ENCODE measurements at regions not wholly inside any gene's neighbourhood (a gene's known extent, or its start where the extent isn't known, plus 50 kb on each side); places are given as distances from the start of the nearest gene placed in this dataset.
A peak's percentile ranks its signal among the peaks of the same experiment; 100 is the strongest.

GRCh38 chr1:14511796-14512585 is 86.5 kb upstream of the KAZN start:
- DNase-seq = no peak

DNA sequence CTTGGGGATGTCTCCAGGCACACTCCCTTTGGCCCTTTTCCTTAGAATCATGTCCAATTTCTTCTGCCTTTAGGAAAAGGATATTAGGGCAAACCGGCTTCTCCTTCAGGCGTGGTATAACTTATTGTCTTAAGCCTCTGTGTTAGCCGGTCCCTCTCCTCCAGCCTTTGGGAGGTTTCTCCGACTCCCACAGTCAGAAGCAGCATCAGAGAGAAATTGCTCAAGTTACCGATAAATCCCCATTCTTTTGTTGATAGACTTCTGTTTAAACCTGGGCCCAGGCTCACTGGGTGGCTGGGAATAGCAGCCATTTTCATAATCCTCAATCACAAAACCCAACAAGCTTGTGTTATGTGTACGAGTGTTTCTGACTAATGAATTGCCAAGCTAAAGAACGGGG is 85.4 kb upstream of the KAZN start:
- DNase-seq = no peak

DNA sequence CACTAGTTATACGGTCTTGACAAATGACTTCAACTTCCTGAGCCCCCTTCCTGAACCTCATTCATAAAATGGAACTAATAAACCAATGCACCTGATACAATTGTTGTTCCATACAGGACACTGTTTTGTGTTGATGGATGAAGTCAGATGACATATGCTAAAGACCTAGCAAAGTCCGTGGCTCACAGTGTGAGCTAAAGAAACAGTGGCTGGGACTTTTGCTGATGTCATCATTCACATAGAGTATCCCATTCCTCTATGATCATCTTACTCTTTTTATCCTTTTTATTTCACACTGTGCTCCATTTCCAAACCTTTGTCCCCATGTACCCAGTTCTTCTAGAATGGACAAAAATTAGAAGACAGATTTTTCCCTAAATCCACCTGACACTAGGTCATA is 83.7 kb upstream of the KAZN start:
- DNase-seq = no peak

GRCh38 chr1:14516974-14517840 is 81.3 kb upstream of the KAZN start:
- DNase-seq = no peak

DNA sequence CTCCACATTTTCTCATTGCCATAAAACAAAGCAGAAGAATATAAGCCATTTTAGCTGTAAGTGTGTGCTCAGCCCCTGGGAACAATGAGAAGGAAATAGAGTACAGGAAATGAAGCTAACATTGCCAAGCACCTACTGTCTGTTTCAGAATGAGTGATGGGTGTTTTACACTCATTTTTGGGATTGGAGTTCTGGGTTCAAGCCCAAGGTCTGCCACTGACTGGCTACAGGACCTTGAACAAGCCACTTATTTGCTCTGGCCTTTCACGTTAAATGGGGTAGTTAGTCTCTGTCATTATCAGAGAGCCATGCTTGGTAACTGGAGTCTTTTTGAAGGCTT is 80.7 kb upstream of the KAZN start:
- DNase-seq = no peak

DNA sequence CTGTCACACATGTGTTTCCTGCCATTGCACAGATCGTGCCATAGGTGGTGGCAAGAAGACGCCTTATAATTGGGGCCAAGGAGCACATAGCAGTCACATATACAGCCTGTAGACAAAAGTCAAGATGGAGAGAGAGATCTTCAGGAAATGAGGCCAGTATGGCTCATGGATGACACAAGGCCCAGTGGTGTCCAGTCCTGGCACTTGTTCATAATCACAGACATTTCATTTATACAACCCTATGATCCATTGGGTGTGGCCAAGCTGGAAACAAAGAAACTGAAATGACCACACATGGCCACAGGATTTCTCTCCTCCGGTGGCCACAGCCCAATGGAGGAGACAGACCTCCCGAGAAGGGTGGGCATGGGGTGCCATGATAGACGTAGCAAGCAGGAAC is 78.5 kb upstream of the KAZN start:
- no peak for DNase-seq

GRCh38 chr1:14520514-14521163 is 77.8 kb upstream of the KAZN start:
- no peak for DNase-seq

DNA sequence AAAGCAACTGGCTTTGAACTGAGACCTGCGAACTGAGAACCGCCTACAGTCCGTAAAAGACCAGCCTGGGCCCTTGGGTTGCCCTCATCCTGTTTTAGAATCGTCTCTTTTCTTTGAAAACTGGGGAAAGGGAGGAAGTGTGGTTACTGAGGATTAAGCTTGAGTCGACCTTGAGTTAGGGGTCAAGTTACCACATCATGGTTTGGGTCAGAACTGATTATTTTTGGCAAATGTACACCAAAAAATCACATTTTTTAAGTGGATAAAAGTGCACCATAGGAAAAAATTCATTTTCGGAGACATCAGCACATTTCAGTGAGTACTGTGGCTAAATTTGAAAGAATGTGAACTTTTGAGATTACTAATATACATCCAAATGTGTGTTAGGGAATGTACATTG is 76.9 kb upstream of the KAZN start:
- no peak for DNase-seq

GRCh38 chr1:14522077-14522925 is 76.2 kb upstream of the KAZN start:
- no peak for DNase-seq

- DNase-seq = no peak
Observed at GRCh38 chr1:14522926-14523241, 75.6 kb upstream of the KAZN start.

DNA sequence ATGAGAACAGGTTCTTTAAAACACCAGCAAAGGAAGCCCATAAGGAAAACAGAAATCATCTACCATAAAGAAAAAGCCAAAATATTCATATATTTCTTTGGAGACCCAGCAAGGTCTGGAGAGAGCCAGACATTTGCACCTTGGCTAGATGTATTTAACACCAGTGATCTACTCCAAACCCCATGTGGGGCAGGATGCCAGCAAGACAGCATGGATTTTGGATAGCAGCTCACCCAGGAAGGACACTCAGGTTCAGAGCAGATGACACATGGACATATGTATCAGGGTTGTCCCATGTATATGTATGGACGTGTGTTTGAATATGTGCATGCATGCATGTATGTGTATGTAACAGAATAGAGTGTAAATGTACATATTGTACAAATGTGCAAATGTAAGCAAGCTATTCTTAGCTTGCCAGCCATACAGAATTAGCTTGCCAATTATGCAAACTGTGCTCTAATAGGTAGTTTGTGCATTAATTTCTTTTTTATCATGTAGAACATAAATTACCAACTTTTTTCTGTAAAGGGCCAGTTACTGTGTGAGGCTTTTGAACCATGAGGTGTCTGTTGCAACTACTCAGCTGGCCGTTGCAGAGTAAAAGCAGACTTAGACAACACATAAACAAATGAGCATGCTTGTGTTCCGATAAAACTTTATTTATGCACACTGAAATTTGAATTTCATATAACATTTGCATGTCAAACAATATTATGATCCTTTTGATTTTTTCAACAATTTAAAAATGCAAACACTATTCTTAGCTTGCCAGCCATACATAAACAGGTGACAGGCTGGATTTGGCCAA is 73.5 kb upstream of the KAZN start:
- DNase-seq = no peak

DNA sequence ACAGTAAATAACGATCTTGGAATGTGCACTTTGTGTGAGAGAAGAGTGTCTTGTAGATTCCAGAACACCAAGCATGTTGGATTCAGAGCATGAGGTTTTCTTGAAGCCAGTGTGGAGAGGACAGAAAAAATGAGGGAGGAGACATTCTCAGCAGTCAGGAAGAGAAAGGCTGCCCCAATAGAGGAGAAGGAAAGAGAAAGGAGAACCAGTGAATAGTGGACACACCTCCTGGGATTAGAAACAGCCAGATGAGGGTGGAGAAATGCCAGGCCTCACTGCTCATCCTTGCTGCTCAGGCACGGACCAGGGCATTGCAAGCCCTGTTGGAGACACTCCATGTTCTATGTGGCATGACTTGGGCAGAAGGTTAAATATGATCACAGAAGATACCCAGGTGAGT is 69.0 kb upstream of the KAZN start:
- DNase-seq = no peak

DNA sequence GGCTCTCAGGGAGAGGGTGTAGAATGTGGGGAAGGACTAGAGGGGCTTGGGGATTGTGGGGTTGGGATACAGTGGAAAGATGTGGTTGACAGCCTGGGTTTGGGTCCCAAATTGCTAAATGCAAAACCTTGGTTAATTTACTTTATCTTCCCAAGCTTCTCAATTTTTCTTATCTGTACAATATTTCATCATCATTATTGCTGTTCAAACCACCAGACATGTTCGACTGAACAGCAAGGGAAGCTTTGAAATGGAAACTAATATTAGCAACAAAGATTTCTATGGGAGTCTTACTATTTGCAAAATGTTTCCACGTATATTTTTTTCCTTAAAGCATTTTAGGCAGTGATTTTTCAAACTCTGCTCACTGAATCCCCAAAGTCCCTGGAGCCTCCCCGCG is 67.0 kb upstream of the KAZN start:
- no peak for DNase-seq

GRCh38 chr1:14535619-14536355 is 62.7 kb upstream of the KAZN start:
- no peak for DNase-seq

- DNase-seq = no peak
Observed at GRCh38 chr1:14538335-14538734, 60.1 kb upstream of the KAZN start.

GRCh38 chr1:14539309-14539708 is 59.2 kb upstream of the KAZN start:
- no peak for DNase-seq

- DNase-seq = peak; percentile 12
Observed at GRCh38 chr1:14539953-14540563, 58.4 kb upstream of the KAZN start.

DNA sequence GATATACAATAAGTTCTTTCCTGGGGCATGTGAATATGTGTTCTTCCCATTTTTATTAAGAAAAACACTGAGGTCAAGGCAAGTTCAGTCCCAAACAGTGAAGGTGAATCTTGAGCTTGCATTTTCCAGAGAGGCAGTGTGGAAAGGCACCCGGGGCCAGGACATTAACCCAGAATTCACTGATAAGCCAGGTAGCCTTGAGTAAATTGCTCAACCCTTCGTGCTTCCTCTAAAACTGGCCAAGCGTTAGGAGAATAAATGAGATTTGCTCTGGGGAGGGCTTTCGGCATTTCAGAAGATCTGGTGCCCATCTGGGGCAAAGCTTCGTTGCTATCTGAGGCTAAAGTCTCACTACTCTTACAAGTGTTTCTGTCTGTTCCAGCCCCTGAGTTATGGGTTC is 57.1 kb upstream of the KAZN start:
- DNase-seq = no peak

DNA sequence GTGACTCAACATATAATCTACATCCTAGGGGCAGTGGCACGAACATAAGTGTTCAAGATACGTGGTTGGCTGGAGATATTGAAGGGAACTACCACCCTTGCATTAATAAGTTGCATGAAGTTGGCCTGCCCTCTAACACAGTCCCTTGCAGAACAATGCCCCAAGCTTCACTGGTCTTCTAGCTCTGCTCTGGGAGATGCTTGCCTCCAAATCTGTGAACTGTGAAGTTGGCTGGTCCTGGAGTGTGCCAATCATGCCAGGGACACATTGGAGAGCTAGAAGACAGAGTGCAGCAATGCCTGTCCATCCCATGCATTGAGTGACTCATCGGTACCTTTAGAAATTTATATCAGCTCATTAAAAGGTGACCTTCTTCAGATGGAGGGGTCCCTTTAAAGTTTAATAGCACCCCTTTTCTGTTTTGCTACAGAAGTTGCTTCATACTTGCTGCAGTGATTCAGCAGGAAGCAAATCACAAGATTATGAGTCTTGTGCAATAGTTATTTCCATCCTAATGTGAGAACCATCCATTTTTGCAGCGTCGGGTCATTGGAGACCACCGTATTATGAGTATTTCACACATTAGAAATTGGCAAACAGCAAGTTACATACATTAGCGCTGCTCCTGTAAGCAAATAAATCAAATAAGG is 55.2 kb upstream of the KAZN start:
- DNase-seq = no peak

GRCh38 chr1:14544319-14544718 is 54.2 kb upstream of the KAZN start:
- DNase-seq = no peak

Data from GF-D8 (cell line).